ENCODE measurements at regions not wholly inside any gene's neighbourhood (a gene's known extent, or its start where the extent isn't known, plus 50 kb on each side); places are given as distances from the start of the nearest gene placed in this dataset.

- no peak overlapping the region for H3K4me2 ChIP-seq (ENCODE audit: control insufficient read depth, insufficient read depth)
- ATAC-seq (no peak), FAIRE-seq (no peak), DNase-seq (ENCODE audit: low read depth, low spot score) (no peak)
- BruUV-seq (replicated peaks): no TSS peak
- no peaks in the 10 kb centered on the region for H4K20me1 ChIP-seq (ENCODE audit: control insufficient read depth, insufficient read depth)
- no peak overlapping the region for H3K9ac ChIP-seq (ENCODE audit: control insufficient read depth, insufficient read depth, low read length)
- ChIA-PET POLR2A (no interaction called here), CTCF (interaction anchor here (0.7 to 1.3 kb wide), 2 partner anchors 40 to 340 kb away, joined by 3 read pairs; no protein-coding TSS in a partner anchor), SMC1A (ENCODE audit: uncharacterized antibody, unreplicated experiment) (interaction anchor here (0.6 kb wide), 1 partner anchor 659 kb away, joined by 3 read pairs; no protein-coding TSS in a partner anchor), RAD21 (ENCODE audit: unreplicated experiment) (no interaction called here)
- H3K79me2 ChIP-seq (ENCODE audit: control insufficient read depth, insufficient read depth, low read length): no peaks in the 10 kb centered on the region
- H3K4me1 ChIP-seq (ENCODE audit: control insufficient read depth, insufficient read depth, low read length): no peaks in the 10 kb centered on the region
- no peak overlapping the region for H2AFZ ChIP-seq (ENCODE audit: control insufficient read depth, low read depth, low read length)
- in situ Hi-C loops (cut with MboI): no loop called here
- no peak overlapping the region for H3K27ac ChIP-seq (ENCODE audit: control insufficient read depth, insufficient read depth)
- intact Hi-C loops (cut with micrococcal nuclease; ENCODE audit: unreplicated experiment): no loop called here
- H3K4me3 ChIP-seq: no peak overlapping the region
- no peaks in the 10 kb centered on the region for H3K9me3 ChIP-seq (replicated peaks; ENCODE audit: control insufficient read depth, insufficient read depth, low read length)
- WGBS (ENCODE audit: insufficient coverage, insufficient replicate concordance, low lambda C conversion rate, missing lambda C conversion rate): 8% methylated on average over 1 of the region's 1 CpG
- H3K36me3 ChIP-seq (ENCODE audit: control insufficient read depth in 2 of 2, insufficient read depth in 2 of 2, low read length in 1 of 2): no peaks in the 10 kb centered on the region
- no peaks in the 10 kb centered on the region for H3K27me3 ChIP-seq (replicated peaks in 1 of 2; ENCODE audit: control insufficient read depth in 2 of 2, insufficient read depth in 2 of 2, low read length in 1 of 2)
- no peak for TF ChIP-seq ZBTB4 (CRISPR knock-in tag; IDR thresholded peaks at IDR 0.05)
- no peak for TF ChIP-seq LARP7 (IDR thresholded peaks at IDR 0.05)
- no peak for TF ChIP-seq PML (IDR thresholded peaks at IDR 0.05; ENCODE audit: low read length)
- TF ChIP-seq SREBF2 (IDR thresholded peaks at IDR 0.05; ENCODE audit: low read length): no peak
- no peak for TF ChIP-seq SUPT20H (IDR thresholded peaks at IDR 0.05; ENCODE audit: borderline replicate concordance, control insufficient read depth, low read depth, low read length)
- no peak for TF ChIP-seq ZBED1 (IDR thresholded peaks at IDR 0.05; ENCODE audit: borderline replicate concordance)
- no peak for TF ChIP-seq ZNF592 (IDR thresholded peaks at IDR 0.05)
- no peak for TF ChIP-seq STAT1 (conservative IDR thresholded peaks at IDR 0.05)
- no peak for TF ChIP-seq NRF1 (conservative IDR thresholded peaks at IDR 0.05; ENCODE audit: low read depth, low read length)
- TF ChIP-seq RCOR1 (conservative IDR thresholded peaks at IDR 0.05; ENCODE audit: low read depth, low read length): no peak
- TF ChIP-seq CREM (IDR thresholded peaks at IDR 0.05; ENCODE audit: low read depth): no peak
- TF ChIP-seq SRF (IDR thresholded peaks at IDR 0.05; ENCODE audit: low read depth in 2 of 2, low read length in 2 of 2): no peak
- TF ChIP-seq IKZF1 (conservative IDR thresholded peaks at IDR 0.05): no peak
- TF ChIP-seq JUNB (IDR thresholded peaks at IDR 0.05): no peak
- TF ChIP-seq NFXL1 (IDR thresholded peaks at IDR 0.05; ENCODE audit: borderline replicate concordance): no peak
- no peak for TF ChIP-seq SIN3A (IDR thresholded peaks at IDR 0.05; ENCODE audit: low read depth, low read length)
- TF ChIP-seq MAX (IDR thresholded peaks at IDR 0.05; ENCODE audit: low read depth, low read length): no peak
These were observed 185.7 kb downstream of the TFEC start for GRCh38 chr7:115844857-115845256.
